ENCODE measurements at regions not wholly inside any gene's neighbourhood (a gene's known extent, or its start where the extent isn't known, plus 50 kb on each side); places are given as distances from the start of the nearest gene placed in this dataset.

DNA sequence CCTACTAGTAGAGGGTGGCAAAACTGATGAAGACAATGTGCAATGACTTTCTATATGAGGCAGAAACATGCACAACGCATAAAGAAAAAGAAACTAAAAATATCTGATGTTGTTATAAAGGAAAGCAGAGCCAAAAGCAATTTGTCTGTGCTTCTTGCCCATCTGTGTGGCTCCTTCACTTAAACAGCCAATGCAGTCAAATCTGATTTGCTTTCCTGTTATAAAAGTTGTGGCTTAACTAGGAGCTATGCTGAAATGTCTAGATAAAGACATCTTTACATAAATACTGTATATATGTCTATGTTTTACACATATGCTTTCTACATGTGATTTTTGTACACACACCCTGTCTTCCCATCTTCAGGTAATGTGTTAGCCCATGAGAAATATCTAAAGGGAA is 508.2 kb downstream of the CETN3 start:
- Histone ChIP-seq H3K79me2 (replicated peaks; ENCODE audit: insufficient read depth, low read length) (no peaks in the 10 kb centered on the region), H3K27ac (ENCODE audit: low read length) (no peak overlapping the region), H3K36me3 (ENCODE audit: insufficient read depth, low read length) (no peaks in the 10 kb centered on the region), H3K27me3 (ENCODE audit: insufficient read depth, low read depth, low read length) (no peaks in the 10 kb centered on the region), H3K9ac (ENCODE audit: low read length) (no peak overlapping the region), H3K9me2 (ENCODE audit: insufficient read depth, low read length) (no peaks in the 10 kb centered on the region), H3K4me2 (ENCODE audit: low read length) (no peak overlapping the region), H3F3A (ENCODE audit: insufficient read depth, low read length, poor library complexity, severe bottlenecking) (no peaks in the 10 kb centered on the region), H3K4me3 (ENCODE audit: low read length) (no peak overlapping the region), H2AFZ (ENCODE audit: low read depth, low read length) (no peak overlapping the region), H4K20me1 (ENCODE audit: insufficient read depth) (no peaks in the 10 kb centered on the region), H3K9me3 (ENCODE audit: low read length) (no peaks in the 10 kb centered on the region)
- TF ChIP-seq EZH2 (IDR thresholded peaks at IDR 0.05; ENCODE audit: borderline replicate concordance, insufficient read depth, low read length, poor library complexity, severe bottlenecking) = no peak
- no peak for TF ChIP-seq POLR2AphosphoS5 (IDR thresholded peaks at IDR 0.05)
- TF ChIP-seq, protein P1, sequence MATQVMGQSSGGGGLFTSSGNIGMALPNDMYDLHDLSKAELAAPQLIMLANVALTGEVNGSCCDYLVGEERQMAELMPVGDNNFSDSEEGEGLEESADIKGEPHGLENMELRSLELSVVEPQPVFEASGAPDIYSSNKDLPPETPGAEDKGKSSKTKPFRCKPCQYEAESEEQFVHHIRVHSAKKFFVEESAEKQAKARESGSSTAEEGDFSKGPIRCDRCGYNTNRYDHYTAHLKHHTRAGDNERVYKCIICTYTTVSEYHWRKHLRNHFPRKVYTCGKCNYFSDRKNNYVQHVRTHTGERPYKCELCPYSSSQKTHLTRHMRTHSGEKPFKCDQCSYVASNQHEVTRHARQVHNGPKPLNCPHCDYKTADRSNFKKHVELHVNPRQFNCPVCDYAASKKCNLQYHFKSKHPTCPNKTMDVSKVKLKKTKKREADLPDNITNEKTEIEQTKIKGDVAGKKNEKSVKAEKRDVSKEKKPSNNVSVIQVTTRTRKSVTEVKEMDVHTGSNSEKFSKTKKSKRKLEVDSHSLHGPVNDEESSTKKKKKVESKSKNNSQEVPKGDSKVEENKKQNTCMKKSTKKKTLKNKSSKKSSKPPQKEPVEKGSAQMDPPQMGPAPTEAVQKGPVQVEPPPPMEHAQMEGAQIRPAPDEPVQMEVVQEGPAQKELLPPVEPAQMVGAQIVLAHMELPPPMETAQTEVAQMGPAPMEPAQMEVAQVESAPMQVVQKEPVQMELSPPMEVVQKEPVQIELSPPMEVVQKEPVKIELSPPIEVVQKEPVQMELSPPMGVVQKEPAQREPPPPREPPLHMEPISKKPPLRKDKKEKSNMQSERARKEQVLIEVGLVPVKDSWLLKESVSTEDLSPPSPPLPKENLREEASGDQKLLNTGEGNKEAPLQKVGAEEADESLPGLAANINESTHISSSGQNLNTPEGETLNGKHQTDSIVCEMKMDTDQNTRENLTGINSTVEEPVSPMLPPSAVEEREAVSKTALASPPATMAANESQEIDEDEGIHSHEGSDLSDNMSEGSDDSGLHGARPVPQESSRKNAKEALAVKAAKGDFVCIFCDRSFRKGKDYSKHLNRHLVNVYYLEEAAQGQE (IDR thresholded peaks at IDR 0.05; ENCODE audit: borderline replicate concordance) = no peak
- no peak for TF ChIP-seq EP300 (conservative IDR thresholded peaks at IDR 0.05; ENCODE audit: poor library complexity, severe bottlenecking)
- no peak for TF ChIP-seq RAD21 (conservative IDR thresholded peaks at IDR 0.05)
- TF ChIP-seq MXI1 (conservative IDR thresholded peaks at IDR 0.05; ENCODE audit: poor library complexity, severe bottlenecking) = no peak
- TF ChIP-seq TAF1 (IDR thresholded peaks at IDR 0.05; ENCODE audit: low read depth) = no peak
- no peak for TF ChIP-seq SMC3 (conservative IDR thresholded peaks at IDR 0.05; ENCODE audit: poor library complexity)
- TF ChIP-seq, protein P2, sequence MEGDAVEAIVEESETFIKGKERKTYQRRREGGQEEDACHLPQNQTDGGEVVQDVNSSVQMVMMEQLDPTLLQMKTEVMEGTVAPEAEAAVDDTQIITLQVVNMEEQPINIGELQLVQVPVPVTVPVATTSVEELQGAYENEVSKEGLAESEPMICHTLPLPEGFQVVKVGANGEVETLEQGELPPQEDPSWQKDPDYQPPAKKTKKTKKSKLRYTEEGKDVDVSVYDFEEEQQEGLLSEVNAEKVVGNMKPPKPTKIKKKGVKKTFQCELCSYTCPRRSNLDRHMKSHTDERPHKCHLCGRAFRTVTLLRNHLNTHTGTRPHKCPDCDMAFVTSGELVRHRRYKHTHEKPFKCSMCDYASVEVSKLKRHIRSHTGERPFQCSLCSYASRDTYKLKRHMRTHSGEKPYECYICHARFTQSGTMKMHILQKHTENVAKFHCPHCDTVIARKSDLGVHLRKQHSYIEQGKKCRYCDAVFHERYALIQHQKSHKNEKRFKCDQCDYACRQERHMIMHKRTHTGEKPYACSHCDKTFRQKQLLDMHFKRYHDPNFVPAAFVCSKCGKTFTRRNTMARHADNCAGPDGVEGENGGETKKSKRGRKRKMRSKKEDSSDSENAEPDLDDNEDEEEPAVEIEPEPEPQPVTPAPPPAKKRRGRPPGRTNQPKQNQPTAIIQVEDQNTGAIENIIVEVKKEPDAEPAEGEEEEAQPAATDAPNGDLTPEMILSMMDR (IDR thresholded peaks at IDR 0.05; ENCODE audit: poor library complexity, severe bottlenecking) = no peak

DNA sequence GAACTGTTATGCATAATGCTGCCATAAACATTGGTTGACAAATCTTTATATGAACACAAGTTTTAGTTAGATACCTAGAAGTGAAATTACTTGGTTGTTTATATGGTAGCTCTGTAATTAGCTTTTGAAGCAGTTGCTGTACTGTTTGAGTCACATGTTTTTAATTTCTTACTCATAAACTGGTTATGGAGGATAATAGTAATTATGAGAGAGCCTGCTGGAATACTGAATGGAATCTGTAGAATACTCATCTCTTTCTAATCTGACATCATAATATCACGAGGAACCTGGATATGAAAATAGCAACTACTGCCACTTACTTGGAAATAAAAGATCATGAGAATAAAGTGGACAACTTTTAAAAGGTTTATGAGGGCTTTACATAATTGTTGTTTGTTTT is 509.2 kb downstream of the CETN3 start:
- Histone ChIP-seq H3K36me3 (ENCODE audit: insufficient read depth, low read length) (no peaks in the 10 kb centered on the region), H4K20me1 (ENCODE audit: insufficient read depth) (no peaks in the 10 kb centered on the region), H2AFZ (ENCODE audit: low read depth, low read length) (no peak overlapping the region), H3K9ac (ENCODE audit: low read length) (no peak overlapping the region), H3K9me3 (ENCODE audit: low read length) (no peaks in the 10 kb centered on the region), H3F3A (ENCODE audit: insufficient read depth, low read length, poor library complexity, severe bottlenecking) (no peaks in the 10 kb centered on the region), H3K9me2 (ENCODE audit: insufficient read depth, low read length) (no peaks in the 10 kb centered on the region), H3K4me3 (ENCODE audit: low read length) (no peak overlapping the region), H3K27ac (ENCODE audit: low read length) (no peak overlapping the region), H3K27me3 (ENCODE audit: insufficient read depth, low read depth, low read length) (no peaks in the 10 kb centered on the region), H3K4me2 (ENCODE audit: low read length) (no peak overlapping the region), H3K79me2 (replicated peaks; ENCODE audit: insufficient read depth, low read length) (no peaks in the 10 kb centered on the region)
- TF ChIP-seq MXI1 (conservative IDR thresholded peaks at IDR 0.05; ENCODE audit: poor library complexity, severe bottlenecking) (no peak), EP300 (conservative IDR thresholded peaks at IDR 0.05; ENCODE audit: poor library complexity, severe bottlenecking) (no peak), EZH2 (IDR thresholded peaks at IDR 0.05; ENCODE audit: borderline replicate concordance, insufficient read depth, low read length, poor library complexity, severe bottlenecking) (no peak)

DNA sequence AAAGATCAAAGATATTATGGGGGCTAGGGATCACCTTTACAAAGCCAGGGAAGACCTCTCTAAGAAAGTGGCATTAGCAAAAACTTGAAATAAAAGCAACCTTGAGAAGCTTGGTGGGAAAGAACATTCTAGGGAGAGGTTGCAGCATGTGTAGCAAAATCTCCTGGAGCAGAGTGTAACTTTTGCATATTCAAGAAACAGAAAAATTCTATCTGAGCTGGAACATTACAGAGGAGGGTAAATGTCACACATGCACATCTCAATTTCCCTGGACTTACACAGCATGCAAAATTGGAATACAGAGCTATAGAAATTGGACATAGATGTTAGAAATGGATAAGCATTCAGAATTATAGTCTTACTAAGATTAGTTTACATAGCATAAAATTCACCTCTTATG is 510.0 kb downstream of the CETN3 start:
- Histone ChIP-seq H3K36me3 (ENCODE audit: insufficient read depth, low read length) (no peaks in the 10 kb centered on the region), H3K9me3 (ENCODE audit: low read length) (no peaks in the 10 kb centered on the region), H2AFZ (ENCODE audit: low read depth, low read length) (no peak overlapping the region), H3K4me3 (ENCODE audit: low read length) (no peak overlapping the region), H4K20me1 (ENCODE audit: insufficient read depth) (no peaks in the 10 kb centered on the region), H3K9ac (ENCODE audit: low read length) (no peak overlapping the region), H3K4me2 (ENCODE audit: low read length) (no peak overlapping the region), H3K27me3 (ENCODE audit: insufficient read depth, low read depth, low read length) (no peaks in the 10 kb centered on the region), H3F3A (ENCODE audit: insufficient read depth, low read length, poor library complexity, severe bottlenecking) (no peaks in the 10 kb centered on the region), H3K9me2 (ENCODE audit: insufficient read depth, low read length) (no peaks in the 10 kb centered on the region), H3K79me2 (replicated peaks; ENCODE audit: insufficient read depth, low read length) (no peaks in the 10 kb centered on the region), H3K27ac (ENCODE audit: low read length) (no peak overlapping the region)
- TF ChIP-seq, protein P2 (IDR thresholded peaks at IDR 0.05; ENCODE audit: poor library complexity, severe bottlenecking) = no peak
- TF ChIP-seq EP300 (conservative IDR thresholded peaks at IDR 0.05; ENCODE audit: poor library complexity, severe bottlenecking) (no peak), MXI1 (conservative IDR thresholded peaks at IDR 0.05; ENCODE audit: poor library complexity, severe bottlenecking) (no peak), SMC3 (conservative IDR thresholded peaks at IDR 0.05; ENCODE audit: poor library complexity) (no peak)
- TF ChIP-seq, protein P1 (IDR thresholded peaks at IDR 0.05; ENCODE audit: borderline replicate concordance) = no peak

Measured in neural cell (in vitro differentiated cells).